ENCODE measurements at regions not wholly inside any gene's neighbourhood (a gene's known extent, or its start where the extent isn't known, plus 50 kb on each side); places are given as distances from the start of the nearest gene placed in this dataset.
"Not testable (repeated sequence)": the region's sequence is repeated elsewhere in the genome, so short reads cannot be mapped to it uniquely, and the experiment has no call there.

DNA sequence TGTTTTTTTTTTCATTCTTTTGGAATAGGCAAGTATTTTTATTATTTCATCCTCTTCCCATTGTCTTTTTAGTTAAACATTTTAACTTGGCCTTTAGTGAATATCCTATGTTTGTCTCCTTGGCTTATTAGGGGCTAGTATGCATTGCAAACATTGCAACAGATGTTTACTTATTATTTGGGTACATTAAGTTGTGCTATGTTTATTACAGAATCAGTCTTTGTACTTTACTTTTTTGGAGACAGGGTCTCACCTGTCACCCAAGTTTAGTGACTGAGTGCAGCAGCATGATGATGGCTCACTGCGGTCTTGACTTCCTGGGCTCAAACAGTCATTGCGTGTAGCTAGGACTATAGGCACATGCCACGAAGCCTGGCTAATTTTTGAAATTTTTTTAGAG, 51.1 kb upstream of the NUDT6 start:
- no peak overlapping the region for H3K27ac Mint-ChIP-seq
- no peak for DNase-seq (ENCODE audit: low spot score in 2 of 2)
- ATAC-seq = no peak
- H3K9me3 Mint-ChIP-seq = no peaks in the 10 kb centered on the region
- H3K36me3 Mint-ChIP-seq = peaks cover 18 to 27% of the 10 kb centered on the region in 2 donors

DNA sequence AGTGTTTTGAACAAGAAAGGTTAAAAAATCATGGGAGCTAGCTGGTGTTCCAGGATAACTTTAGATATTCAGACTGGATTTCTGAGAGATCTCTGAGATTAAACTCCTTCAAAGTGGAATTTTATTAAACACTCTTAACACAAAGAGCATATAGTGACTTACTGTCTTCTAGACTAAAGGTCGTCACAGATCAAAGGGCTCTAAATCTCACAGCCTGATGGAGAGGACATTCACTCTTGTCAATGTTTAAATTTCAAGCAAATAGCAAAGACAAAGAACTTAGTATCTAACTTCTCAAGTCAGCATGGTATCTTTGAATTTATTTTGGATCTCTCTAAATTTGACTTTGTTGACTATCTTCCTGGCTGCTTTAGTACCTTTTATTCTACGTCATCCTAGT, 53.7 kb upstream of the NUDT6 start:
- Mint-ChIP-seq H3K36me3 (peaks cover 34 to 46% of the 10 kb centered on the region in 2 donors), H3K27ac (no peak overlapping the region), H3K9me3 (no peaks in the 10 kb centered on the region)
- DNase-seq (ENCODE audit: low spot score in 2 of 2) (no peak), ATAC-seq (no peak)

- Mint-ChIP-seq H3K27ac (no peak overlapping the region), H3K9me3 (no peaks in the 10 kb centered on the region), H3K36me3 (peaks cover 37 to 47% of the 10 kb centered on the region in 2 donors)
- DNase-seq (ENCODE audit: low spot score in 2 of 2) = no peak
- no peak for ATAC-seq
Observed at GRCh38 chr4:122977103-122977502, 54.7 kb upstream of the NUDT6 start.

DNA sequence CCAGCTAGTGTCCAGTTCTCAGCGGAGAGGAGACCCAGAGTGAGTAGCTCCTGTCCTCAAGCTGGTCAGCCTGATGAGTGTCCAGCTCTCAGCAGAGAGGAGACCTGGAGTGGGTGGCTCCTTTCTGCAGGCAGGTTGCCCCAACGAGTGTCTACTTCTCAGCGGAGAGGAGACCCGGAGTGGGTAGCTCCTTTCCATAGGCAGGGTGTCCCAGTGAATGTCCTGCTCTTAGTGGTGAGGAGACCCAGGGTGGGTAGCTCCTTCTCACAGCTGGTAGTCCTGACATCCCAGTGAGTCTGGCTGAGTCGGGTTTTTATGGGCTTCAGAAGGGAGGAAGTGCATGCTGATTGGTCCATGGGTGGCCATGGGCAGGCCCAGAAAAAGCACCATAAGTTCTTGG, 55.7 kb upstream of the NUDT6 start:
- DNase-seq (ENCODE audit: low spot score in 2 of 2) = no peak
- Mint-ChIP-seq H3K36me3 (peaks cover 37 to 58% of the 10 kb centered on the region in 2 donors), H3K9me3 (peaks cover 0 to 1% of the 10 kb centered on the region in 2 donors), H3K27ac (no peak overlapping the region)
- ATAC-seq = no peak

DNA sequence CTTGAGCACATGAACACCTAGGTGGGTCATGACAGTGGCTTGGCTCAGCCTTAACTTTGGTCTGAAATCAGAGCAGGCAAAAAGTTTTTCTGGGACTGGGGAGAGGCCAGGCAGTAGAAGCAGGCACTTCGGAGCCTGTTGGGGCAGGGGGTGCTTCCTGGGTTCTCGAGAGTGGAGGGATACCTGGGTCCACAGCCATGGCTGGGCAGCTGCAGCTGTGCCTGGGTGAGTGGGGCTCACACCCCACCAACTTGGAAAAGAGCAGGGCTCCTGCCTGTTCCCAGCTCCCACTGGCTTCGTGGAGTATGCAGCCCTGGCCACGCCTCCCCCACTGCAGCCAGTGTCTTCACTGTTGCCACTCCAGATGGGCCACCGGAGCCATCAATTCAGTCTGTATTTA, 56.4 kb upstream of the NUDT6 start:
- H3K36me3 Mint-ChIP-seq = peaks cover 41 to 64% of the 10 kb centered on the region in 2 donors
- DNase-seq (ENCODE audit: low spot score in 2 of 2) = no peak
- no peak for ATAC-seq
- peaks cover 3 to 7% of the 10 kb centered on the region in 2 donors for H3K9me3 Mint-ChIP-seq
- H3K27ac Mint-ChIP-seq = no peak overlapping the region

DNA sequence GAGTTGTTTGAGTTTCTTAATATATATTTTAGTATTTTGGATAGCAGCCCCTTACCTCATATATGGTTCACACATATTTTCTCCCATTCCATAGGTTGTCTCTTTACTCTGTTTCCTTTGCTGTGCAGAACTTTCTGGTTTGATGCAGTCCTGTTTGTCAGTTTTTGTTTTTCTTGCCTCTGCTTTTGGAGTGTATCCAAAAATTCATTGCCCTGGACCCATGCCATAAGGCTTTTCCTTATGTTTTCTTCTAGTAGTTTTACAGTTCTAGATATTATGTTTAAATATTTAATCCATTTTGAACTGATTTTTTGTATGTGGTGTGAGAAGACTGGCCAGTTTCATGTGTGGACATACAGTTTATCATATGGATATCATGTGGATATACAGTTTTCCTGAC, 58.5 kb upstream of the NUDT6 start:
- Mint-ChIP-seq H3K9me3 (peaks cover 4 to 13% of the 10 kb centered on the region in 2 donors), H3K36me3 (peaks cover 49 to 76% of the 10 kb centered on the region in 2 donors), H3K27ac (no peak overlapping the region)
- ATAC-seq (no peak), DNase-seq (ENCODE audit: low spot score in 2 of 2) (no peak)

GRCh38 chr4:122988696-122989095, 66.3 kb upstream of the NUDT6 start:
- peaks cover 18 to 30% of the 10 kb centered on the region in 2 donors for H3K9me3 Mint-ChIP-seq
- ATAC-seq (no peak), DNase-seq (ENCODE audit: low spot score in 2 of 2) (no peak)
- peaks cover 50 to 64% of the 10 kb centered on the region in 2 donors for H3K36me3 Mint-ChIP-seq
- H3K27ac Mint-ChIP-seq = no peak overlapping the region

DNA sequence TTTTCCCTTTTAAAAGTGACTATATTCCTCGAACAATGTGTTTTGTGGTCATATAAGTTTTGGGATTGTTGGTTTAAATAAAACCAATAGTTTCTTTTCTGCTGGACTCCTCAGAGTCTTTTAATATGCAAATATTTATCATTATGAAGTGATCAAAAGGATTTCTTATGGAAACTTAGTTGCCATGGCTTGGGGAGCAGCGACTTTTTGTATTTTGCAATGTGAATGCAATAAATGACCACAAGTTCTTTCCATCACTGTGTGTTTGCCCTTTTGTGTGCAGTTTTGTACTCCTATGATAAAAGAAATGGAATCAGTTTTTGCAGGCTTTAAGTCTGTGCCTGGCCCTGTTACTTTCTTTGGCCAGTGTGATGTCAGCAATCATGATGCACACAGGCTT, 68.5 kb upstream of the NUDT6 start:
- Mint-ChIP-seq H3K36me3 (peaks cover 33 to 43% of the 10 kb centered on the region in 2 donors), H3K27ac (no peak overlapping the region), H3K9me3 (peaks cover 16 to 24% of the 10 kb centered on the region in 2 donors)
- DNase-seq (ENCODE audit: low spot score in 2 of 2) (no peak), ATAC-seq (no peak)

DNA sequence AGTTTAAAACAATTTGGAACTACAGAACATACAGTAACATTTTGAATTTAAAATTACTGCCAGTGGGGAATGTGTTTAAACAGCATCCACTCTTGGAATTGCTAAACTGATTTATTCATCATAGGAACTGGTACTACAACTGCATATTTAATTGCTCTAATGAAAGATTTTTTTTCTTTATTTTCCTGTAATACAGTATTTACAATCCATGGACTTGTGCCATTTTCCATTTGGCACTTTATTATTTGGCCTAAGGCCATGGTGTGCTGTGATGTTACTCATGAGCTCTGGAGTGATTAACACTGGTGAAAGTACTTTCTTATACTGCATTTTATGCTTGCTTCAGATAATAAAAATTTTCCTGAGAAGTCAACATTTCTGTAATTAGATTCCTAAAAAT, 69.7 kb upstream of the NUDT6 start:
- H3K9me3 Mint-ChIP-seq = peaks cover 8 to 24% of the 10 kb centered on the region in 2 donors
- peaks cover 24 to 42% of the 10 kb centered on the region in 2 donors for H3K36me3 Mint-ChIP-seq
- ATAC-seq = no peak
- no peak overlapping the region for H3K27ac Mint-ChIP-seq
- no peak for DNase-seq (ENCODE audit: low spot score in 2 of 2)

DNA sequence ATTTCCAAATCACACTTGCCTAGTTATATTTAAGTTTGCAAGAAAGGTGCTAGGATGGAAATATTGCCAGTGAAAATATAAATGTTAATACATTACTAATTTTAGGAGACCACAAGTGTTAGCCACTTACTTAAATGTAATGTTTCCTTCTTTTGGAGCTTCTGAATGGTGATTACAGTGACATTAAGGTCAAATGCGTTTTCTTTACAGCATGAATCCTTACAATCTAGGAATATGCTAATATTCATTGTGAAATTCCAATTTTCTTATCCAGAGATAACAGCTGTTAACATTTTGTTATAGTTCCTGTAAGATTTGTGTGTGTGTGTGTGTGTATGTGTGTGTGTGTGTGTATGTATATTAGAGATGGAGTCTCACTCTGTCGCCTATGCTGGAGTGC, 70.2 kb upstream of the NUDT6 start:
- Mint-ChIP-seq H3K27ac (no peak overlapping the region), H3K36me3 (peaks cover 25 to 40% of the 10 kb centered on the region in 2 donors), H3K9me3 (peaks cover 8 to 21% of the 10 kb centered on the region in 2 donors)
- no peak for ATAC-seq
- DNase-seq (ENCODE audit: low spot score in 2 of 2) = no peak

DNA sequence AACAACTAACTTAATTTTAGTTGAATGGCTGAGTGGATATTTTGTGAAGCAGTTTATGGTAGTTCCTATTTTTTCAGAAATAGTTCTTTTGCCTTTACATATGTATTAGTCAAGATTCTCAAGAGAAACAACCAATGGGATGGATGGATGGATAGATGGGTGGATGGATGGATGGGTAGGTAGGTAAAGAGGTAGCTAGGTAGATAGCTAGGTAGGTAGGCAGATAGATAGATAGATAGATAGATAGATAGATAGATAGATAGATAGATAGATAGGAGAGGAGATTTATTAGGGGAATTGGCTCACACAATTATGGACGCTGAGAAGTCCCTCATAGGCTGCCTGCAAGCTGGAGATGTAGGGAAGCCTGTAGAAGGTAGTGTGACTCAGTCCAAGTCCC, 74.0 kb upstream of the NUDT6 start:
- ATAC-seq = no peak
- H3K36me3 Mint-ChIP-seq = peaks cover 17 to 20% of the 10 kb centered on the region in 2 donors
- peaks cover 0 to 9% of the 10 kb centered on the region in 2 donors for H3K9me3 Mint-ChIP-seq
- no peak for DNase-seq (ENCODE audit: low spot score in 2 of 2)
- no peak overlapping the region for H3K27ac Mint-ChIP-seq

DNA sequence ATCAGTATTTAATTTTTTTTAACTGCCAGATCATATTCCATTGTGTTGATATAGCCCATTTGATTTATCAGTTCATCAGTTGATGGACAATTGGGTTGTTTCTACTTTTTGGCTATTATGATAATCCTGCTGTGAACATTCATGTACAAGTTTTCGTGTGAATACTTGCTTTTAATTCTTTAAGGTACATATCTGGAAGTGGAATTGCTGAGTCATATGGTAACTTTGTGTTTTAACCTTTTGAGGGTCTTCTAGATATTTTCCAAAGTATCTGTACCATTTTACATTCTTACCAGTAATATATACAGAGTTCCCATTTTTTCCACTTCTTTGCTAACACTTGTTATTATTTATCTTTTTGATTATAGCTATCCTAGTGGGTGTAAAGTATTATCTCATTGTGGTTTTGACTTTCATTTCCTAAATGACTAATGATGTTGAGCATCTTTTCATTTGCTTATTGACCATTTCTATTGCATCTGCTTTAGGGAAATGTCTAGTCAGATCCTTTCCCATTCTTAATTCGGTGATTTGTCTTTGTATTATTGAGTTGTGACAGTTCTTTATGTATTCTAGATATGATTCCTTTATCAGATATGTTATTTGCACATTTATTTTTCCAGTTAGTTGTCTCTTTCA, 75.2 kb upstream of the NUDT6 start:
- DNase-seq (ENCODE audit: low spot score in 2 of 2) = no peak
- H3K27ac Mint-ChIP-seq = peak overlapping the region in 1 of 2 donors; percentile 11

GRCh38 chr4:123004079-123004478, 81.7 kb upstream of the NUDT6 start:
- not testable (repeated sequence) for H3K27ac Mint-ChIP-seq; DNase-seq (ENCODE audit: low spot score in 2 of 2); ATAC-seq
- H3K36me3 Mint-ChIP-seq = peaks cover 45 to 48% of the 10 kb centered on the region in 2 donors
- H3K9me3 Mint-ChIP-seq = peaks cover 17 to 21% of the 10 kb centered on the region in 2 donors

More for the DNA sequence above, 75.2 kb upstream of the NUDT6 start:
- Mint-ChIP-seq H3K36me3 (peaks cover 19 to 21% of the 10 kb centered on the region in 2 donors), H3K9me3 (peaks cover under 1 to 9% of the 10 kb centered on the region in 2 donors)
- ATAC-seq = peak in 1 of 2 donors; percentile 79

DNA sequence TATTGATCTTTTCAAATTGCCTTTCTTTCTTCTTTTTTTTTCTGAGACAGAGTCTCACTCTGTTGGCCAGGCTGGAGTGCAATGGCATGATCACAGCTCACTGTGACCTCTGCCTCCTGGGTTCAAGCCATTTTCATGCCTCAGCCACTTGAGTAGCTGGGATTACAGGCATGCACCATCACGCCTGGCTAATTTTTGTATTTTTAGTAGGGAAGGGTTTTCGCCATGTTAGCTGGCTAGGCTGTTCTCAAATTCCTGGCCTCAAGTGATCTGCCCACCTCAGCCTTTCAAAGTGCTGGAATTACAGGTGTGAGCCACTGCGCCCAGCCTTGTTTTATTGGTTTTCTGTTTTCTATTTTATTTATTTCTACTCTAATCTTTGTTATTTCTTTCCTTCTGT, 82.7 kb upstream of the NUDT6 start:
- not testable (repeated sequence) for DNase-seq (ENCODE audit: low spot score in 2 of 2); ATAC-seq
- H3K9me3 Mint-ChIP-seq = peaks cover 17 to 21% of the 10 kb centered on the region in 2 donors
- H3K27ac Mint-ChIP-seq = peak overlapping the region in 1 of 2 donors; percentile 40
- peaks cover 40 to 48% of the 10 kb centered on the region in 2 donors for H3K36me3 Mint-ChIP-seq

- peaks cover 40 to 60% of the 10 kb centered on the region in 2 donors for H3K36me3 Mint-ChIP-seq
- DNase-seq (ENCODE audit: low spot score in 2 of 2) = no peak
- no peak overlapping the region for H3K27ac Mint-ChIP-seq
- peaks cover 15 to 20% of the 10 kb centered on the region in 2 donors for H3K9me3 Mint-ChIP-seq
- ATAC-seq = no peak
Observed at GRCh38 chr4:123007679-123008078, 85.3 kb upstream of the NUDT6 start.

- H3K27ac Mint-ChIP-seq; ATAC-seq; H3K9me3 Mint-ChIP-seq; DNase-seq (ENCODE audit: low spot score in 2 of 2): not testable (repeated sequence)
- H3K36me3 Mint-ChIP-seq = peaks cover 13 to 24% of the 10 kb centered on the region in 2 donors
Observed at GRCh38 chr4:123012416-123012815, 90.0 kb upstream of the NUDT6 start.

GRCh38 chr4:123014038-123014437, 91.6 kb upstream of the NUDT6 start:
- no peak overlapping the region for H3K27ac Mint-ChIP-seq
- H3K36me3 Mint-ChIP-seq = peaks cover 7 to 24% of the 10 kb centered on the region in 2 donors
- ATAC-seq (no peak), DNase-seq (ENCODE audit: low spot score in 2 of 2) (no peak)
- peaks cover 0 to 4% of the 10 kb centered on the region in 2 donors for H3K9me3 Mint-ChIP-seq

GRCh38 chr4:123017078-123017477, 94.7 kb upstream of the NUDT6 start:
- DNase-seq (ENCODE audit: low spot score in 2 of 2) = no peak
- no peak for ATAC-seq
- Mint-ChIP-seq H3K27ac (no peak overlapping the region), H3K9me3 (peaks cover 0 to 5% of the 10 kb centered on the region in 2 donors), H3K36me3 (peaks cover 6 to 18% of the 10 kb centered on the region in 2 donors)
